AG10803 (cell line): ENCODE measurements at regions not wholly inside any gene's neighbourhood (a gene's known extent, or its start where the extent isn't known, plus 50 kb on each side); places are given as distances from the start of the nearest gene placed in this dataset.

Experiments used
- DNase-seq: peaks from one replicate; pipeline ENCODE4 v3.0.0; 2010; ENCODE audit warnings: low read depth
- H3K4me3 ChIP-seq: 2 replicates; pipeline ENCODE4 v1.5.1; 2011; ENCODE audit warnings: mild to moderate bottlenecking, low read length, control low read depth
- CTCF ChIP-seq: conservative IDR thresholded peaks from 2 replicates; pipeline ENCODE4 v1.5.1; 2011; ENCODE audit warnings: mild to moderate bottlenecking, low read length, control low read depth, inconsistent platforms

DNA sequence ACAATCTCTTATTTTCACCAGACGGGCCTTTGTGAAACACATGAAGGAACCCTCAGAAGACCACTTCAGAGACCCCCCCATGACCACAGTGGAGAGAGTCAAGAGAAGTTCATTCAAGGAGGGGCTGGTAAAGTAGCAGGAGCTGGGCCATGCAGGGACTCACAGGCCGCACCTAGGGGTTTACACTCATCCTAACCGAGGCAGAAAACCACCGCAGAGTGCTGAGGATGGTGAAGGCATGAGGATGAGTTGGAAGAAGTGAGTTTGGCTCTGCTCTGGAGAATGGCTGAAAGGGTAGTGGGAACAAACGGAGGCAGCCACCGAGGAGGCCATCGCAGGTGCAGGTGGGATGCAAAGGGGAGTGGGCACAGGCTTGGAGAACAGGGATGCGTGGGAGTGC, 1046.9 kb downstream of the UQCRFS1 start:
- TF ChIP-seq CTCF: no peak
- H3K4me3 ChIP-seq: no peak overlapping the region
- no peak for DNase-seq

DNA sequence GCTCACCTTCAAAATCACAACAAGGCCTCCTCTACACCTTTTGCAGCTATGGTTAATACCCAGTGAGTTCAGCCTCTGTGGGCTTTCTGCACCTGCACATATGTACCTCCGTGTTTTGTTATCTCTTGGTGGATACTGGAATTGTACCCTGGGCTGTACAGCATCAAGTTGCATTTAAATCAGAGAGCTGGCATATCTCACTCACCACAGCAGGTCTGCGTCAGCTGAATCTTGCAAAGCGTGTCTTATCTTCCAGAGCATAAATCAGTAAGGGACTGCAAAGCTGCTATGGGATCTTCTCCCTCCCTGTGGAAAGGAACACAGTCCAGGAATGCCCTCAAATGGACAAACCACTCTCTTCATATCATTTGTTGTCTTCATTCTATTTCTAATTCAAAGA, 1048.7 kb downstream of the UQCRFS1 start:
- no peak overlapping the region for H3K4me3 ChIP-seq
- no peak for TF ChIP-seq CTCF
- DNase-seq: no peak

DNA sequence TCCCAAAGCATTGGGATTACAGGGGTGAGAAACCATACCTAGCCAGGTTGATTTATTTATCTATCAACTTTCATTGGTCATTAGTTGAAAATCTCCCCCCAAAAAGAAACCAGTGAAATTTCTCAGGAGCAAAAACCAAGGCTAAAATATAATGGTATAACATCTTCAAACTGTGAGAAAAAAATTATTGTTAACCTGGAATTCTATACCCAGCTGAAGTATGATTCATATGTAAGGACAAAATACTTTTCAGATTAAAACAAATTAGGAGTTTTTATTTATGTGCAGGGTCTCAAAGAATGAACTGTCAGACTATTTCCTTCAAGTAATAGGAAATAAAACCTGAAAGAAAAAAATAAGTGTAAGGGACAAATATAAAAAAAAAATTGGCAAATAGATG, 1053.9 kb downstream of the UQCRFS1 start:
- no peak for TF ChIP-seq CTCF
- no peak for DNase-seq
- no peak overlapping the region for H3K4me3 ChIP-seq

DNA sequence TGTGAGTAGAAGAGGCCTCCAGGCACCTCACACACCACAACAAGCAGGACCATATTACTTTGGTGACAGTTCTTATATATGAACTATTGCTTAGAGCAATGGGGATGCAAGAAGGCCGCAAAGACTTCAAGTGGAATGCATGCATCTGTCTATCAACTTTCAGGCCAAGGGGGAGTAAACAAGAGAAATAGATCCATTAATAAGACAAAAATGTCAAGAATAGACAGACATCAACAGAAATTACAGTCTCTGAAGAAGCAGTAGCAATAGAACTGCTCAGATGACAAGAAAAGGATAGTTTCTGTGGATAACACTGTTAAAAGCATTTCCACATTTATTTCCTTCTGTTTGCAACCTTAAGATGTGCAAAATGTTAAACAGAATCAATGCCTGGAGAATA, 1057.7 kb downstream of the UQCRFS1 start:
- DNase-seq: no peak
- TF ChIP-seq CTCF: no peak
- no peak overlapping the region for H3K4me3 ChIP-seq

DNA sequence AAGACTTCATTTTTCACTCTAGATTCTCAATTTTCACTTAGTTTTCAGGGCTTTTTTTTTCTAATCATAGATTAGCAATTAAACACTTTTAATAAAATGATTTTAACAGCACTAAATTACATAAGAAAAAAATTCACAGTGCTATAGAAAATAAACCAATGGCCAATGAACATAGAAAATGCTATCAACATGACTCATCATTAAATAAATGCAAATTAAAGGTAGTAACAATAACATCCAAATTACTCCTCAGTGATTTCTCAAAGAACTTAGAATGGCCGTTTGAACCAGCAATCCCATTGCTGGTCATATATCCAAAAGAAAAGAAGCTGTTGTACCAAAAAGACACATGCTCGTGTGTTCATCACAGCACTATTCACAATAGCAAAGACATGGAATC, 1058.9 kb downstream of the UQCRFS1 start:
- no peak for TF ChIP-seq CTCF
- no peak overlapping the region for H3K4me3 ChIP-seq
- no peak for DNase-seq

GRCh38 chr19:28153123-28153522, 1059.8 kb downstream of the UQCRFS1 start:
- no peak for TF ChIP-seq CTCF
- H3K4me3 ChIP-seq: no peak overlapping the region
- no peak for DNase-seq

- no peak for TF ChIP-seq CTCF
- no peak overlapping the region for H3K4me3 ChIP-seq
- DNase-seq: no peak
Observed at GRCh38 chr19:28152195-28152594, 1060.8 kb downstream of the UQCRFS1 start.
